ENCODE measurements at regions not wholly inside any gene's neighbourhood (a gene's known extent, or its start where the extent isn't known, plus 50 kb on each side); places are given as distances from the start of the nearest gene placed in this dataset.

GRCh38 chr2:71801556-71801955, 346.1 kb downstream of the CYP26B1 start:
- POLR2A ChIA-PET (ENCODE audit: low non-redundant PET): no interaction called here
- Histone ChIP-seq H3K4me1 (ENCODE audit: insufficient read depth, low read length, poor library complexity, severe bottlenecking) (no peaks in the 10 kb centered on the region), H3K4me3 (ENCODE audit: low read depth, low read length, poor library complexity, severe bottlenecking) (no peak overlapping the region), H3K36me3 (ENCODE audit: insufficient read depth, low read length, poor library complexity, severe bottlenecking) (no peaks in the 10 kb centered on the region), H3K9me3 (ENCODE audit: low read depth, low read length, poor library complexity, severe bottlenecking) (no peaks in the 10 kb centered on the region), H3K27ac (ENCODE audit: low read depth, low read length, poor library complexity, severe bottlenecking) (no peak overlapping the region), H3K27me3 (replicated peaks; ENCODE audit: insufficient read depth, low read depth, low read length, poor library complexity) (no peaks in the 10 kb centered on the region)
- CTCF ChIA-PET: no interaction called here
- no peak for DNase-seq (ENCODE audit: low spot score)
- TF ChIP-seq EZH2 (IDR thresholded peaks at IDR 0.05; ENCODE audit: borderline replicate concordance, low read depth, low read length, poor library complexity, severe bottlenecking) (no peak), CTCF (conservative IDR thresholded peaks at IDR 0.05; ENCODE audit: low read depth, low read length) (no peak)
- BruUV-seq (replicated peaks): no TSS peak
- intact Hi-C loops (cut with micrococcal nuclease; ENCODE audit: unreplicated experiment): loop anchor here (5.0 to 10.0 kb wide), 3 partner anchors 193 to 773 kb away; partner anchors contain the start of gene CYP26B1

GRCh38 chr2:71800851-71801250, 346.8 kb downstream of the CYP26B1 start:
- no TSS peak for BruUV-seq (replicated peaks)
- CTCF ChIA-PET: no interaction called here
- no peak for TF ChIP-seq EZH2 (IDR thresholded peaks at IDR 0.05; ENCODE audit: borderline replicate concordance, low read depth, low read length, poor library complexity, severe bottlenecking)
- TF ChIP-seq CTCF (conservative IDR thresholded peaks at IDR 0.05; ENCODE audit: low read depth, low read length): no peak
- H3K36me3 ChIP-seq (ENCODE audit: insufficient read depth, low read length, poor library complexity, severe bottlenecking): no peaks in the 10 kb centered on the region
- POLR2A ChIA-PET (ENCODE audit: low non-redundant PET): no interaction called here
- intact Hi-C loops (cut with micrococcal nuclease; ENCODE audit: unreplicated experiment): loop anchor here (5.0 to 10.0 kb wide), 3 partner anchors 194 to 774 kb away; partner anchors contain the start of gene CYP26B1
- no peaks in the 10 kb centered on the region for H3K9me3 ChIP-seq (ENCODE audit: low read depth, low read length, poor library complexity, severe bottlenecking)
- DNase-seq (ENCODE audit: low spot score): no peak
- no peaks in the 10 kb centered on the region for H3K27me3 ChIP-seq (replicated peaks; ENCODE audit: insufficient read depth, low read depth, low read length, poor library complexity)
- no peak overlapping the region for H3K27ac ChIP-seq (ENCODE audit: low read depth, low read length, poor library complexity, severe bottlenecking)
- H3K4me1 ChIP-seq (ENCODE audit: insufficient read depth, low read length, poor library complexity, severe bottlenecking): no peaks in the 10 kb centered on the region
- H3K4me3 ChIP-seq (ENCODE audit: low read depth, low read length, poor library complexity, severe bottlenecking): no peak overlapping the region

GRCh38 chr2:71800106-71800809, 346.9 kb downstream of the DYSF start:
- intact Hi-C loops (cut with micrococcal nuclease; ENCODE audit: unreplicated experiment): loop anchor here (5.0 to 10.0 kb wide), 3 partner anchors 195 to 775 kb away; partner anchors contain the start of gene CYP26B1
- no peaks in the 10 kb centered on the region for H3K27me3 ChIP-seq (replicated peaks; ENCODE audit: insufficient read depth, low read depth, low read length, poor library complexity)
- BruUV-seq (replicated peaks): no TSS peak
- no peaks in the 10 kb centered on the region for H3K36me3 ChIP-seq (ENCODE audit: insufficient read depth, low read length, poor library complexity, severe bottlenecking)
- TF ChIP-seq CTCF (conservative IDR thresholded peaks at IDR 0.05; ENCODE audit: low read depth, low read length): no peak
- no peak for TF ChIP-seq EZH2 (IDR thresholded peaks at IDR 0.05; ENCODE audit: borderline replicate concordance, low read depth, low read length, poor library complexity, severe bottlenecking)
- CTCF ChIA-PET: interaction anchor here (0.7 kb wide), 1 partner anchor 26 kb away, joined by 5 read pairs; no protein-coding TSS in a partner anchor
- POLR2A ChIA-PET (ENCODE audit: low non-redundant PET): no interaction called here
- H3K9me3 ChIP-seq (ENCODE audit: low read depth, low read length, poor library complexity, severe bottlenecking): no peaks in the 10 kb centered on the region
- H3K27ac ChIP-seq (ENCODE audit: low read depth, low read length, poor library complexity, severe bottlenecking): no peak overlapping the region
- H3K4me1 ChIP-seq (ENCODE audit: insufficient read depth, low read length, poor library complexity, severe bottlenecking): no peaks in the 10 kb centered on the region
- H3K4me3 ChIP-seq (ENCODE audit: low read depth, low read length, poor library complexity, severe bottlenecking): no peak overlapping the region
- DNase-seq (ENCODE audit: low spot score): no peak

All from A673 (cell line).